RWPE2 (cell line): ENCODE measurements at regions not wholly inside any gene's neighbourhood (a gene's known extent, or its start where the extent isn't known, plus 50 kb on each side); places are given as distances from the start of the nearest gene placed in this dataset.

Source experiments
- ATAC-seq: fragments of 200-7000 bp; cut with Tn5 transposase; 3 replicates; pipeline ENCODE4 v1.9.1; 2021; ENCODE audit warnings: low read depth
- DNase-seq: peaks from one replicate; pipeline ENCODE4 v3.0.0-alpha.2; 2020; ENCODE audit warnings: low spot score
- H3K27ac ChIP-seq: fragments of 450-650 bp; 2 replicates; pipeline ENCODE4 v1.5.1; 2017; ENCODE audit warnings: mild to moderate bottlenecking; ENCODE audit not compliant: poor library complexity, severe bottlenecking
- H3K27me3 ChIP-seq: fragments of 250-450 bp; sonication (Bioruptor Pico); 2 replicates; pipeline ENCODE4 v1.5.1; 2021; ENCODE audit warnings: mild to moderate bottlenecking, moderate library complexity; ENCODE audit not compliant: insufficient read depth, poor library complexity, severe bottlenecking
- H3K36me3 ChIP-seq: fragments of 250-450 bp; sonication (Bioruptor Pico); 2 replicates; pipeline ENCODE4 v1.5.1; 2020; ENCODE audit warnings: low read depth, mild to moderate bottlenecking, moderate library complexity
- H3K4me1 ChIP-seq: fragments of 250-450 bp; sonication (Bioruptor Pico); 2 replicates; pipeline ENCODE4 v1.5.1; 2021; ENCODE audit warnings: mild to moderate bottlenecking, moderate library complexity; ENCODE audit not compliant: insufficient read depth, poor library complexity, severe bottlenecking
- H3K4me3 ChIP-seq: fragments of 250-450 bp; sonication (Bioruptor Pico); 2 replicates; pipeline ENCODE4 v1.5.1; 2021; ENCODE audit warnings: mild to moderate bottlenecking, moderate library complexity; ENCODE audit not compliant: severe bottlenecking
- H3K9me3 ChIP-seq: fragments of 250-450 bp; sonication (Bioruptor Pico); 2 replicates; pipeline ENCODE4 v1.5.1; 2021; ENCODE audit warnings: mild to moderate bottlenecking, moderate library complexity; ENCODE audit not compliant: severe bottlenecking
- CTCF ChIP-seq: fragments of 450-650 bp; IDR thresholded peaks from one replicate; pipeline ENCODE4 v1.5.1; 2017; ENCODE audit warnings: mild to moderate bottlenecking, moderate library complexity; ENCODE audit not compliant: poor library complexity, severe bottlenecking

GRCh38 chr3:17795711-17796110 lies 53.3 kb upstream of the TBC1D5 start:
- no peaks in the 10 kb centered on the region for H3K36me3 ChIP-seq
- DNase-seq (no peak), ATAC-seq (no peak)
- no peak for TF ChIP-seq CTCF
- no peaks in the 10 kb centered on the region for H3K9me3 ChIP-seq
- no peaks in the 10 kb centered on the region for H3K27me3 ChIP-seq
- H3K27ac ChIP-seq = no peak overlapping the region
- no peak overlapping the region for H3K4me3 ChIP-seq
- no peaks in the 10 kb centered on the region for H3K4me1 ChIP-seq

DNA sequence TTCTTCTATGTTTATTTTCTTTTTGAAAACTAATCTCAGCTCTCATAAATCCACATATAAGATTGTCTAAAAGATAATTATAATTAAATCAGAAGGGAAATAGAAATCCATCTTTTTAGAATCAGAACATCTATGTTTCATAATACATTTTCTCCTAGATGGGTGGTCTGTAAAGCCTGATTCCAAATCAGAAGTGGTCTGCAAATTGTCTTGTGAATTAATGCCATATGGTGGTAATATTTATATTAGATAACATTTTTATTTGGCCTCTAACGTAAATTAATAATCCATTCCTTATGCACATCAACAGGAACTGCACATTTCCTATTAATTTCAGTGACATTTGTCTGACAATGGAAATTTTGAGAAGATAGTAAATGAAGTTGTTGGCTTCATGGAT lies 52.8 kb upstream of the TBC1D5 start:
- DNase-seq (no peak), ATAC-seq (no peak)
- Histone ChIP-seq H3K4me1 (no peaks in the 10 kb centered on the region), H3K27me3 (no peaks in the 10 kb centered on the region), H3K36me3 (no peaks in the 10 kb centered on the region), H3K9me3 (no peaks in the 10 kb centered on the region), H3K27ac (no peak overlapping the region), H3K4me3 (no peak overlapping the region)
- TF ChIP-seq CTCF = no peak

GRCh38 chr3:17793542-17794195 lies 51.2 kb upstream of the TBC1D5 start:
- Histone ChIP-seq H3K4me3 (no peak overlapping the region), H3K36me3 (no peaks in the 10 kb centered on the region), H3K9me3 (no peaks in the 10 kb centered on the region), H3K27me3 (no peaks in the 10 kb centered on the region), H3K4me1 (no peaks in the 10 kb centered on the region), H3K27ac (no peak overlapping the region)
- DNase-seq (no peak), ATAC-seq (no peak)
- TF ChIP-seq CTCF = no peak
